OCI-LY1 (cell line): ENCODE measurements at regions not wholly inside any gene's neighbourhood (a gene's known extent, or its start where the extent isn't known, plus 50 kb on each side); places are given as distances from the start of the nearest gene placed in this dataset.
A peak's percentile ranks its signal among the peaks of the same experiment; 100 is the strongest.

ENCODE experiments used
- H2AFZ ChIP-seq: fragments of 200-600 bp; sonication (generic), shearing (Covaris generic); 2 replicates; pipeline ENCODE4 v1.6.0; 2014; ENCODE audit warnings: antibody characterized with exemption, mild to moderate bottlenecking, low read length
- H3F3A ChIP-seq: fragments of 200-600 bp; sonication (generic), shearing (Covaris generic); 2 replicates; pipeline ENCODE4 v1.6.0; 2014; ENCODE audit warnings: mild to moderate bottlenecking, antibody characterized with exemption, low read length, moderate library complexity; ENCODE audit not compliant: insufficient read depth
- H3K27ac ChIP-seq: fragments of 200-600 bp; sonication (generic); 2 replicates; pipeline ENCODE4 v1.5.1; 2014; ENCODE audit warnings: low read length, mixed run types, mild to moderate bottlenecking, low read depth; ENCODE audit not compliant: poor library complexity, severe bottlenecking
- H3K27me3 ChIP-seq: fragments of 200-600 bp; sonication (generic); 2 replicates; pipeline ENCODE4 v1.6.0; 2014; ENCODE audit warnings: antibody characterized with exemption, mild to moderate bottlenecking, low read length, moderate library complexity; ENCODE audit not compliant: insufficient read depth
- H3K36me3 ChIP-seq: fragments of 200-600 bp; sonication (generic); 2 replicates; pipeline ENCODE4 v1.6.1; 2014; ENCODE audit warnings: mild to moderate bottlenecking, antibody characterized with exemption, low read length, moderate library complexity, mixed read lengths; ENCODE audit not compliant: insufficient read depth
- H3K4me1 ChIP-seq: fragments of 200-600 bp; sonication (generic); 2 replicates; pipeline ENCODE4 v1.5.1; 2014; ENCODE audit warnings: mild to moderate bottlenecking, low read length, moderate library complexity; ENCODE audit not compliant: insufficient read depth, severe bottlenecking
- H3K4me2 ChIP-seq: fragments of 200-600 bp; sonication (generic), shearing (Covaris generic); 2 replicates; pipeline ENCODE4 v1.6.1; 2014; ENCODE audit warnings: low read length
- H3K4me3 ChIP-seq: fragments of 200-600 bp; sonication (generic); 2 replicates; pipeline ENCODE4 v1.5.1; 2014; ENCODE audit warnings: low read length, low read depth, mild to moderate bottlenecking, mixed read lengths; ENCODE audit not compliant: poor library complexity, severe bottlenecking
- H3K79me2 ChIP-seq: fragments of 200-600 bp; shearing (Covaris generic); 2 replicates; pipeline ENCODE4 v1.6.1; 2016; ENCODE audit warnings: mixed run types, low read length, mixed read lengths; ENCODE audit not compliant: insufficient read depth
- H3K9ac ChIP-seq: fragments of 200-600 bp; sonication (generic), shearing (Covaris generic); 2 replicates; pipeline ENCODE4 v1.6.1; 2014; ENCODE audit warnings: mild to moderate bottlenecking, low read length, mixed read lengths
- H3K9me2 ChIP-seq: fragments of 200-600 bp; sonication (generic), shearing (Covaris generic); 2 replicates; pipeline ENCODE4 v1.6.1; 2014; ENCODE audit warnings: low read depth, mild to moderate bottlenecking, low read length, mixed read lengths
- H3K9me3 ChIP-seq: fragments of 200-600 bp; shearing (Covaris generic); 2 replicates; pipeline ENCODE4 v1.6.1; 2014; ENCODE audit warnings: low read length, mixed read lengths
- H4K20me1 ChIP-seq: fragments of 200-600 bp; sonication (generic), shearing (Covaris generic); 2 replicates; pipeline ENCODE4 v1.6.0; 2016; ENCODE audit warnings: mild to moderate bottlenecking, low read length; ENCODE audit not compliant: insufficient read depth
- CTCF ChIP-seq: fragments of 200-600 bp; sonication (generic), shearing (Covaris generic); IDR thresholded peaks from 2 replicates; pipeline ENCODE4 v1.5.1; 2017; ENCODE audit warnings: mild to moderate bottlenecking, antibody characterized with exemption, low read length, moderate library complexity, mixed read lengths
- EZH2 ChIP-seq: fragments of 200-600 bp; sonication (generic), shearing (Covaris generic); IDR thresholded peaks from 2 replicates; pipeline ENCODE4 v1.8.0; 2017; ENCODE audit warnings: borderline replicate concordance, mixed run types, mild to moderate bottlenecking, antibody characterized with exemption, low read length, moderate library complexity, mixed read lengths

- Histone ChIP-seq H3K36me3 (no peaks in the 10 kb centered on the region), H3K27ac (no peak overlapping the region), H3K4me2 (no peak overlapping the region), H3K9me3 (0 out of 2 replicates have a peak, but pooled peaks cover 5% of the 10 kb centered on the region), H3K4me3 (no peak overlapping the region), H3F3A (no peaks in the 10 kb centered on the region), H3K9ac (no peak overlapping the region), H3K4me1 (peaks cover 64% of the 10 kb centered on the region), H3K9me2 (no peaks in the 10 kb centered on the region), H4K20me1 (no peaks in the 10 kb centered on the region), H3K27me3 (no peaks in the 10 kb centered on the region), H3K79me2 (no peaks in the 10 kb centered on the region), H2AFZ (no peak overlapping the region)
- TF ChIP-seq CTCF (no peak), EZH2 (no peak)
Measured at GRCh38 chr4:186949847-186950246, 226.2 kb upstream of the FAT1 start.

DNA sequence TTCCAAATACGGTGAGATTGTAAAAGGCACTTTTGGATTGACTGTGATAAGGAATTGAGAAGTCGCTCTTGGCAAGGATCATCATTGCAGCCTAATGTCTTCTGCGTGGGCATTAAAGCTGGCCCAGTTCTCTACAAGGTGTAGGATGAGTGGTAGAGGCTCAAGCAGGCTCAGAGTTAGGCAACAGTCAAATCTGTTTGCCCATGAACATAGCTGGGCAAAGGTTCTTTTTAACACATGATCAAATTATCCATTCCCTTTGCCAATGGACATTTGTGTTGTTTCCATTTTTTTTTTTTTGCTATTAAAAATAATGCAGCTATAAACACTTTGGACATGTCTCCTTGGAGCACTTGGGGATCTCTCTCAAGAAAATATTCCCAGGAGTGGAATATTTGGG lies 229.1 kb upstream of the FAT1 start:
- Histone ChIP-seq H3F3A (no peaks in the 10 kb centered on the region), H3K27me3 (no peaks in the 10 kb centered on the region), H3K9me3 (0 out of 2 replicates have a peak, but pooled peaks cover 5% of the 10 kb centered on the region), H4K20me1 (no peaks in the 10 kb centered on the region), H3K36me3 (no peaks in the 10 kb centered on the region), H3K27ac (no peak overlapping the region), H3K4me2 (no peak overlapping the region), H3K9ac (no peak overlapping the region), H3K79me2 (no peaks in the 10 kb centered on the region), H3K4me1 (peaks cover 44% of the 10 kb centered on the region), H3K9me2 (no peaks in the 10 kb centered on the region), H2AFZ (no peak overlapping the region), H3K4me3 (no peak overlapping the region)
- no peak for TF ChIP-seq EZH2

DNA sequence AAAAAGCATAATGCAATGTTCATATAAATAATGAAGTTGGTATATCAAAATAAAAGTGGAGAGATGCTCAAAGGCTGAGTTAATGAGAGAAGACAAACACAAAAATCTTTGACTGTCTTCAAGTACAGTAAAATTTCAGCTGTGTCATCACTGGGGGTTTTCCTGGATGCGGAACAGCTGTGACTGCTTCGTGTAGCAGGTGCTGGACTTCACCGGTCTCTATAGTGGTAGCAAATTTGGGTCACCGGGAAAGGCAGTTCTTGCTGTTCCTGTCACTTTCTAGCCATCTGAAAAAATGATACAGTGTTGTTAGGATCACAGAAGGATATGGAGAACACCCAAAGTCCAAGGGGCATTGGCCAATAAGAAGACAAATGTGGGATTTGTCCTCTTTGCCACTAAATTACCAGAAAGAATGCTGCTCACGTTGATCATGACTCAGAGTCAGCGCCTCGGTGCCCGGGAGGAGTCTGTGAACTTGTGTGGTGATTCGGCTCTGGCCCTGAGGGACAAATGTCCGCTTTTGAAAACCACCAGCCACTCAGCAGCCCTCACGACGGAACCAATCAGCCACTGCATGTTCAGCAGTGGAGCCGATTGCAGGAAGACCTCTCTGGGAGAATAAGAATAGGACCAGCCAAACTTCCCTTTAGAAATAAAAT lies 230.1 kb upstream of the FAT1 start:
- H3K9me2 ChIP-seq, result no peaks in the 10 kb centered on the region
- no peaks in the 10 kb centered on the region for H4K20me1 ChIP-seq
- peak overlapping the region; percentile 87; the same call in 1 of the 2 replicates for H2AFZ ChIP-seq
- no peaks in the 10 kb centered on the region for H3K79me2 ChIP-seq
- no peaks in the 10 kb centered on the region for H3K36me3 ChIP-seq
- H3K4me1 ChIP-seq, result peaks cover 35% of the 10 kb centered on the region
- H3K27me3 ChIP-seq, result no peaks in the 10 kb centered on the region
- 0 out of 2 replicates have a peak, but pooled peaks cover 5% of the 10 kb centered on the region for H3K9me3 ChIP-seq
- no peak overlapping the region; the same call in 1 of the 2 replicates for H3K4me2 ChIP-seq
- H3K27ac ChIP-seq, result peak overlapping the region; percentile 4
- TF ChIP-seq CTCF (no peak), EZH2 (no peak)
- no peak overlapping the region for H3K9ac ChIP-seq
- H3K4me3 ChIP-seq, result no peak overlapping the region
- no peaks in the 10 kb centered on the region for H3F3A ChIP-seq

GRCh38 chr4:186954509-186954908 lies 230.9 kb upstream of the FAT1 start:
- Histone ChIP-seq H4K20me1 (no peaks in the 10 kb centered on the region), H3K27ac (peak overlapping the region; percentile 4), H3F3A (no peaks in the 10 kb centered on the region), H3K79me2 (no peaks in the 10 kb centered on the region), H3K9me2 (no peaks in the 10 kb centered on the region), H3K4me1 (peaks cover 27% of the 10 kb centered on the region), H3K36me3 (no peaks in the 10 kb centered on the region), H3K4me2 (no peak overlapping the region), H2AFZ (peak overlapping the region; percentile 87; the same call in 1 of the 2 replicates), H3K27me3 (no peaks in the 10 kb centered on the region), H3K9ac (no peak overlapping the region; the same call in 1 of the 2 replicates), H3K4me3 (no peak overlapping the region), H3K9me3 (0 out of 2 replicates have a peak, but pooled peaks cover 5% of the 10 kb centered on the region)
- TF ChIP-seq EZH2, result no peak
- TF ChIP-seq CTCF, result no peak
